Left lobe of liver (tissue), 2 donors: ENCODE measurements at regions not wholly inside any gene's neighbourhood (a gene's known extent, or its start where the extent isn't known, plus 50 kb on each side); places are given as distances from the start of the nearest gene placed in this dataset.
"Not testable (repeated sequence)": the region's sequence is repeated elsewhere in the genome, so short reads cannot be mapped to it uniquely, and the experiment has no call there.

Experiments used
- ATAC-seq: fragments of 200-7000 bp; cut with Tn5 transposase; one replicate; pipeline ENCODE4 v1.9.1; 2020; ENCODE audit warnings: mild to moderate bottlenecking, moderate library complexity
- DNase-seq: peaks from one replicate; pipeline ENCODE4 v3.0.0-alpha.2; 2020; ENCODE audit warnings: low spot score
- donor health status: DM: no; HTN: no; CAD: no; lungs with moderate emphysema.
- donor health status: DM: no; HTN: yes; CAD: no.

DNA sequence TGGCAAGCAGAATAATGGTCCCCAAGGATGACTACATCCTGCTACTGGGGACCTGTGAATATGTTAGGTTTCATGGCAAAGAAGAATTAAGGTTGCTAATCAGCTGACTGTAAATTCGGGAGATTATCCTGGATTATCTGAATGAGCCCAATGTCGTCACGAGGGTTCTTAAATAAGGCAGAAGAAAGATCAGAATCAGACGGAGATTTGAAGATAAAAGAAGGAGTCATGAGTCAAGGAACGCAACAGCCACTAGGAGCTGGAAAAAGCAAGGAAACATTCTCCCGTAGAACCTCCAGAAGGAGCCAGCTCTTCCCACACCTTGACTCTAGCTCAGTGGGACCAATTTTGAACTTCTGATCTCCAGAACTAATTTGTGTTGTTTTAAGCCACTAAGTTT lies 82.9 kb upstream of the APBB1IP start:
- DNase-seq (no peak), ATAC-seq (no peak)

DNA sequence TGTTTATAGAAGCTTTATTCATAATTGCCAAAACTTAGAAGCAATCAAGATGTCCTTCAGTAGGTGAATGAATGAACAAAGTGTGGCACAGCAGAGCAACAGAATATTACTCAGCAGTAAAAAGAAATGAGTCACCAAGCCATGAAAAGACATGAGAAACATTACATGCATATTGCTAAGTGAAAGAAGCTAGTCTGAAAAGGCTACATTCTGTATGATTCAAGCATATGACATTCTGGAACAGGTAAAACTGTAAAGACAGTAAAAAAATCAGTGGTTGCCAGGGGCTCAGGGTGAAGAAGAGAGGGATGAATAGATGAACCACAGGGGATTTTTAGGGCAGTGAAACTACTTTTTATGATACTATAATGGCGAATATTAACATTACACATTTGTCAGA lies 80.9 kb upstream of the APBB1IP start:
- DNase-seq (no peak), ATAC-seq (no peak)

DNA sequence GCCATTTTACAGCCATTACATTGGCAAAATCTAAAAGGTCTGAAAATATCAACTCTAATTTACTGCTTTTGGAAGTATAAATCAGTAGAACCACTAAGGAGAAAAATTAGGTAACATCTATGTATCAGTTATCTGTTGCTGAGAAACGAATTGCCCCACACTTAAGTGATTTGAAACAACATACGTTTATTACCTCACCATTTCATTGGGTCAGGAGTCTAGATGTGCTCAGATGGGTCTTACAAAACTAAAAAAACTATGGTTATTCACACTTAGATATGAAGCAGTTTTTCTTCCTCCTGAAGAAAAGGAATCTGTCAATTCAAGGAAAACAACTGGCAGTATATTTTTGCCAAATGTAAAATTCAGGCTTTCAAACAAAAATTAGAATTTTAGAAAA lies 80.1 kb upstream of the APBB1IP start:
- ATAC-seq (no peak), DNase-seq (no peak)

DNA sequence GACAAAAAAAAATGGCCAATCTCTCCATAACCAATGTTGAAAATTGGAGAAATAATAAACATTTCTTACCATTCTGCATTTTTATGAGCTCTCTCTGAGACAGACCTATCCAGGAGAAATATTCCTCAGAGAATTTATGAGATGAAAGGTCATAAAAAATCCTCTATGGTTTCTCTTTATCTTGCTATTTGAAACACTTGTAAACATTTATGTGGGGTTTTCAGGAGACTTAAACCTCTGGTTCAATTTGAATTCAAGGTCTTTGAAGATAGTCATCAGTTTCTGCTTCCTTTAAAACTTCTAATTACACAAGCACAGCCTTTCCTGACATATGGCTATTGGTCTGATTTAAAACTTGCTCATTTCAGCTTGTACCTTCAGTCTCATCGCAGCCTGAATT lies 78.5 kb upstream of the APBB1IP start:
- DNase-seq (no peak), ATAC-seq (no peak)

DNA sequence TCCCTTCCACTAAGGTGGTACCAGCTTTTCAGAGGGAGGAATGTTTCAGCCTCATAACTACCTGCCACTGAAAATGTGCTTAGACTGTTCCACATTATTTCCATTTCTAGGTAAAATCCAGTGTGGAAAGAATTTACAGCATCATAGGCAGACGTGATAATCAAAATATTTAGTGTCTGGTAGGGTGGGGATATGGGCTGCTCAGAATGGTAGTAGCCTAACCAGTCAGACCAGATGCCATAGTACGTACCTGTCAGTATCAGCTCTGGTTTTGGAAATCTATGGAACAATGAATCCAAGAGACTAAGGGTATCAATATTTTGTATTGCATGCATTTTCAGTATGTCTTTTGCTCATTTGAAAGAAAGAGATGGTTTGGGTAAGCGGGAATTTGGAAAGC lies 76.8 kb upstream of the APBB1IP start:
- ATAC-seq (no peak), DNase-seq (no peak)

DNA sequence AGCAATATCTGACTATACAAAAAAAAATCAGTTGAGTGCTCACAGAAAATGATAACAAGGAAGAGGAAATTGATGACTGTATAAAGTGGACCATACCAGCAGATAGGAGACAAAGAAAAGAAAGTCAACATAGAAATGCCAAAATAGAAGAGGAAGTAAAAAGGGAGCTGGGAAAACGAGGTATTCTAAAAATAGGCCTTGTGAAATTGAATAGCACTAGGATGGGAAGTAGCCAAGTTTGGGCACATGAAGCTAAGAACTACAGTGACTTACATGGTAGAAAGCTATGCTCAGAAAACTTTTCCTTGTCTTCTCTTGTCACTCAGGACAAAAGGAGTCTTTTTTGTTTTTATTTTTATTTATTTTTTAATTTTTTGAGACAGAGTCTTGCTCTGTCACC lies 76.2 kb upstream of the APBB1IP start:
- ATAC-seq (no peak), DNase-seq (no peak)

DNA sequence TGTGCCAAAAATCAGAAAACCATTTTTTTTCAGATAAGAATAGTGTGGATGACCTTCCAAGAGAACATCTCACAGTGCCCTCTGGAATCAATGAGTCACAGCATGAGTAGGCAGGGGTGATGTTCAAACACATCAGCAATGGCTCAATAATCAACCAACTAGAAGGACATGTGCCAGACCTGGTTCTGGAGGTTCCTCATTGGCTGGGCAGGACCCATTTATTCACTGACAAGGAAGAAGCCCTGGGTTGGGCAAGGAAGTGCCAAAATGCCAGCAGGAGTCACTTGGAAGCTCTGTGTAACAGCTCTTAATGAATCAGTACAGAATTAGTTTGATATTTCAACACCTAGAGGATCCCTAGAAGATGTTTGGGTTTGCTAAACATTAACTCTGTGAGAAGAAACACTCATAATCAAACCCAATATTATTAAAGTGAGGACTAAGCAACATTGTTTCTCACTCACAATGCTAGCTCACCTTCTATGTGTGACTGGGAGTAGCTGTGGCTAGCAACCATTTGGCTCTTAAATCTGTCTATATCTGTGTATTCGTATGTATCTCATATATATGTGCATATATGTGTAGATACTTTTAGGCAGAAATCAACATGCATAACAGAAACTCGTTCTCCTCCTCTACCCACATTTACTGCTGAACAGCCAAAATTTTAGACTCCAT lies 72.3 kb upstream of the APBB1IP start:
- ATAC-seq (no peak), DNase-seq (no peak)

DNA sequence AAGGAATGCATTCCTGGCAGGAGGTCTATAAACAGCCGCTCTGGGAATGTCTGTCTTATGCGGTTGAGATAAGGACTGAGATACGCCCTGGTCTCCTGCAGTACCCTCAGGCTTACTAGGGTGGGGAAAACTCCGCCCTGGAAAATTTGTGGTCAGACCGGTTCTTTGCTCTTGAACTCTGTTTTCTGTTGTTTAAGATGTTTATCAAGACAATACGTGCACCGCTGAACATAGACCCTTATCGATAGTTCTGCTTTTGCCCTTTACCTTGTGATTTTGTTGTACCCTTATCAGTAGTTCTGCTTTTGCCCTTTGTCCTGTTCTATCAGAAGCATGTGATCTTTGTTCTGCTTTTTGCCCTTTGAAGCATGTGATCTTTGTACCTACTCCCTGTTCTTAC lies 71.1 kb upstream of the APBB1IP start:
- ATAC-seq: not testable (repeated sequence)

DNA sequence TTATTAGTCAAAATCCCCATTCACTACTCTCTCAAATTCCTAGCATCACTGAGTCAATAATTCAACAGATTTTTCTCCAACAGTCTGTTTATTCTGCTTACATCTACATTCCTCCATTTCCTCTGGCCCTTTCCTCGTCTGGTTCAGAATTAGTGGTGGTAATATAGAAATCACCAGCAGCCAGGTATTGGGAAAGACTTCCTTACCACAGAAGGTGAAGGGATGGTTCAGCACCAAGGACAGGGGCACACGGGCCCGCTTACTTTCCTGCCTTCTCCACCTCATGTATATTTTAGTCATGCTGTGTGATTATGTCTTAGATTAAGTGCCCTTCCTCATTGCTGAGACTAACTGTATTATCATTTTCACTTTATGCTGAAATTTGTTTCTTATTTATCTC lies 70.4 kb upstream of the APBB1IP start:
- ATAC-seq: peak; percentile 86

More for the DNA sequence above, 71.1 kb upstream of the APBB1IP start:
- not testable (repeated sequence) for DNase-seq

DNA sequence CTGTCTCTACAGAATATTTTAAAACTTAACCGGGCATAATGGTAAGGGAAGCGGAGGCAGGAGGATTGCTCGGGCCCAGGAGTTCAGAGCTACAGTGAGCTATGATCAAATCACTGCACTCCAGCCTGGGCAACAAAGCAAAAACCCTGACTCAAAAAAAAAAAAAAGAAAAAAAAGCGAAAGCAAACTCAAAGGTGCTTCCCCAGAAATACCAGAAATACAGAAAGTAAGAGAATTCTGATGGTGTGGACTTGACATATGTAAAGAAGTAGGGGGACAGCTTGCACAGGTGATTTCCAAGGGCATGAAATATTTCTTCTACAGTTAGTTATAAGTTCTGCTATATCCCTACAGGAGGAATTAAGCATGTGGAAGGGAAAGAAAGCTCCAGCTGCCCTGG lies 69.7 kb upstream of the APBB1IP start:
- ATAC-seq (no peak), DNase-seq (no peak)

More for the DNA sequence above, 70.4 kb upstream of the APBB1IP start:
- DNase-seq: peak; percentile 48

DNA sequence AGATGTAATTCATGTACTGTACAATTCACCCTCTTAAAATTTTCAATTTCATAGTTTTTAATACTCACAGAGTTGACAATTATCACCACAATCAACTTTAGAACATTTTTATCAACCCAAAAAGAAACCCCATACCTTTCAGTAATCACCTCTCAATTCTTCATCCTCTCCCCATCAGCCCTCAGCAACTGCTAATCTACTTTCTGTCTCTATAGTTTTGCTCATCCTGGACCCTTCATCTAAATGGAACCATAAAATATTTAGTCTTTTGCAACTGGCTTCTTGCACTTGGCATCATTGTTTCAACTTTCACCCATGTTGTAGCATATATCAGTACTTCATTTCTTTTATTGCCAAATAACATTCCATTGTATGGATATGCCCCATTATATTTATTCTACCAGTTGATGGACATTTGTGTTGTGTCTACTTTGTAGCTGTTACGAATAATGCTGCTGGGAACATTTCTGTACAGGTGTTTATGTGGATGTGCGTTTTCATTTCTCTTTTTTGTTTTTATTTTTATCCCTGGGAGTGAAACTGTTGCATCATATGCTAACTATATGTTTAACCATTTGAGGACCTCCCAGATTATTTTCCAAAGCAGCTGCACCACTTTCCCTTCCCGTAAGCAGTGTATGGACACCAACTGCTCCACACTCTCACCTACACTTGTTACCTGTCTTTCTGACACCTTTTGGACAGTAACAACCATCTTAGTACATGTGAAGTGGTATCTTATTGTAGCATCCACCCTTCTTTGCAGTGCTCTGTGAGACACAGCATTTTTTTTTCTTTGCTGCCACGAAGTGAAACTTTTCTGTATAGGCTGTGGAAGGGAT lies 65.4 kb upstream of the APBB1IP start:
- no peak for DNase-seq
- ATAC-seq: no peak

DNA sequence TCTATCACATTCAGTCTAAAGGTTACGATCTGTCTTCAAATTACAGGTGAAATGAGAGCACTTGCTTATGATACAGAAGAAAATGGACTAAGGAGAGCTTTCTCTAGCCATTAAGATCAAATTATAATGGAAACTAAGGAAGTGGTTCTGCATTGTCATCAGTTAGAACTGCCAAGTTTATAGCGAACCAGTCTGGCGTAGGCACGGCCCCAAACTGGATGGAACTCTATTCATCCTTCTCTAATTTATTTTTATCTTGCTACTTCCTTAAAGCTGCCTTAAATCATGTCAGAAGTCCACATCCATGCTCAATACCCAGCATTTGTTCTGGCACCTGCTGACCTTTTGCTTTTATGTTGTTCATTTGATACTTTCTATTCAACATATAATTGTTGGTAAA lies 63.7 kb upstream of the APBB1IP start:
- no peak for DNase-seq

DNA sequence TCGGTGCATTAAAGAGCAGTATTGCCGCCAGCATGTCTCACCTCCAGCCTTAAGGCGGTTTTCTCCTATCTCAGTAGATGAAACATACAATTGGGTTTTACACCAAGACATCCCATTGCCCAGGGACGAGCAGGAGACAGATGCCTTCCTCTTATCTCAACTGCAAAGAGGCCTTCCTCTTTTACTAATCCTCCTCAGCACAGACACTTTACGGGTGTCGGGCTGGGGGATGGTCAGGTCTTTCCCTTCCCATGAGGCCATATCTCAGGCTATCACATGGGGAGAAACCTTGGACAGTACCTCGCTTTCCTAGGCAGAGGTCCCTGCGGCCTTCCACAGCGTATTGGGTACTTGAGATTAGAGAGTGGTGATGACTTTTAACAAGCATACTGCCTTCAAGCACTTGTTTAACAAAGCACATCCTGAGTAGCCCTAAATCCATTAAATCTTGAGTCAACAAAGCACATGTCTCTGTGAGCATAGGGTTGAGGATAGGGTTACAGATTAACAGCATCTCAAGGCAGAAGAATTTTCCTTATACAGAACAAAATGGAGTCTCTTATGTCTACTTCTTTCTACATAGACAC lies 60.8 kb upstream of the APBB1IP start:
- not testable (repeated sequence) for DNase-seq, ATAC-seq

More for the DNA sequence above, 63.7 kb upstream of the APBB1IP start:
- no peak for ATAC-seq

DNA sequence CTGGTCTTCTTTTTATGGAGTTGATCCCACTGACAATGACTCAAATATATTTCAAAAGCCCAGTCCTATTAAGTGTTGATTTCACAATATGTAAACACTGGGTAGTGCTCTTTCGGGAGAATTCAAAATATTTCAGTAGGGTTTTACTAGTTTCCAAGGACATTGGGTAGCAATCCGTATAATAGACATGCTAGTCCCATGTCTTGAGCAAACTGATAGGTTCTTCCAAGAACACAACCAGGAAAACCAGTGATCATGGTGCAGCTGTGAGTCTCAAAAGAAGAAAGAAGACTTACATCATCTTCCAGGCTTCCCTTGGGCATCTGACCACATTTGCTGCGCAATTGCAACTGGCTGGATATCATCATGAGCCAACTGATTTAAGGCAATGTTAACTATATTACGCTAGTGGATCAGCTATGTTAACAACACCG lies 59.3 kb upstream of the APBB1IP start:
- DNase-seq: no peak
- no peak for ATAC-seq

DNA sequence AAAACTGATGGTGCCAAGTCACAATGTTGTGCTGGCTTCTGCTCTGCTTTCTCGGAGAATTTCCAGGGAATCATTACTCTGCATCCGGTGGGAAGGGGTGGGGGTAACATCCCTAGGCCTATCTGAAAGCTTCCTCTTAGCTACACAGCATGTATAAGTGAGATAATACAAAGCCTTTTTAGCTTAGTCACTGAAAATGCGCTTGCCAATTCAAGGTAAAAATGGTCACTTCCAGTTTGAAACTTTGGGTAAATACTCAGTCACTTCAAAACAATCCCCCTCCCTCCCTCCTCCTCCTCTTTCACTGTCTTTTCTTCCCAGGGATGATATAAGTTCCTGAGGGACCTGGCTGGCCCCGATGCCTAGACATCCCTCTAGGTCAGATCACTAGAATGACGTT lies 57.3 kb upstream of the APBB1IP start:
- no peak for DNase-seq
- peak; percentile 20 for ATAC-seq

DNA sequence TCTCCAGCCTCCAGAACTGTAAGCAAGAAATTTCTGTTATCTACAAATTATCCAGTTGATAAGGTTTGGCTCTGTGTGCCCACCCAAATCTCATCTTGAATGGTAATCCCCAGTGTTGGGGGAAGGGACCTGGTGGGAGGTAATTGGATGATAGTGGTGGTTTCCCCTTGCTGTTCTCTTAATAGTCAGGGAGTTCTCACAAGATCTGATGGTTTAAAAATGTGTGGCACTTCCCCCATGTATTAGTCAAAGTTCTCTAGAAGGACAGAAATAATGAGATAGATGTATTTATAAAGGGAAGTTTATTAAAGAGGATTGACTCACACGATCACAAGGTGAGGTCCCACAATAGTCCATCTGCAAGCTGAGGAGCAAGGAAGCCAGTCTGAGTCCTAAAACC lies 56.2 kb upstream of the APBB1IP start:
- no peak for DNase-seq
- ATAC-seq: no peak

DNA sequence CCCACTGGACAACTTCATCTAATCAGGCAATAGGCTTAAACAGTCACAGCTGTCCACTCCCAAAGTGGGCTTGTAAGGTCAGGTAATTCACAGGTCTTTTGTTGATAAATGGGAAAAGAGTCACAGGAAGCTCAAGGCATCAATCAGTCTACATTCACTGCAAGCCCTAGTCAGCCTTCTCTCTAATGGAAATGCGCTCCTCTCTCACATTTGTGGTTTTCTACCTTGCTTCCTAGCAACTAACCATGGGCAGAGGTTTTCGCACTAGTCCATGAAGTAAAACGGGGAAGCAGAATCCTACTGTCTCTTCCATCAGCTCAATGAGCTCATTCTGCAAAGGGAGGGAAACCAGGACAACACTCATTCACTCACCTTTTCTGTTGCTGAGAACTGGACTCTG lies 53.5 kb upstream of the APBB1IP start:
- no peak for DNase-seq
- ATAC-seq: no peak

DNA sequence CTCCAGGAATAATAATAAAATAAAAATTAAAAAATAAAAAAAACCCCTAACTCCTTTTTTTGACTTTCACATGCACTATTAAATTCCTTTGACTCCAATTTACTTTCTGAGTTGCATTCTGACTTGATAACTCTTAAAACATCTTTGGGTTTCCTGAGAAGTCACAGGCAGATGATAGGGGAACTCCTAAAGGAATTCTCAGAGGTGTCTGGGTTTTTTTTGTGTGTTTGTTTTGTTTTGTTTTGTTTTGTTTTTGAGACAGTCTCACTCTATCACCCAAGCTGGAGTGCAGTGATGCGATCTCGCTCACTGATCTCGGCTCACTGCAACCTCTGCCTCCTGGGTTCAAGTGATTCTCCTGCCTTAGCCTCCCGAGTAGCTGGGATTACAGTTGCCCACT lies 52.7 kb upstream of the APBB1IP start:
- no peak for DNase-seq
- ATAC-seq: no peak

DNA sequence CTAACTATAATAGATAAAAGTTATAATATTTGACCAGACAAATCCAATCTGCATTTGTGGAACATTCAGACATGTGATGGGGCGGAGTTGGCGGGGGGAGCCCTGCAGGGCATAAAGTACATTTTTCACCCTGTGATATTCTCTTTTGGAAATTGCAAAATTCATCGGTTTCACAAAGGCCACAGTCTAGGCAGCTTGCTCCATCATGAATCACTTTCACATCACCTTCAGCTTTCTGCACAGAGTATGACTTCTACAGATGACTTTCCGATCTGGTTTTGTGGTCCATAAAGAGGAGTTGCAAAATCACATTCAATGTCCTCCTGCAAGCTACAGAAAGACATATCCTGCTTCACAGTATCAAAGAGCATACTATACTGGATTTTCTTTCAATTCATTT lies 51.4 kb upstream of the APBB1IP start:
- DNase-seq: no peak
- ATAC-seq: no peak
